GM08714 (cell line): ENCODE measurements at regions not wholly inside any gene's neighbourhood (a gene's known extent, or its start where the extent isn't known, plus 50 kb on each side); places are given as distances from the start of the nearest gene placed in this dataset.

ENCODE experiments used
- H3K4me3 ChIP-seq: fragments of 200-500 bp; sonication (Bioruptor generic); 2 replicates; pipeline ENCODE4 v1.5.1; 2014; ENCODE audit warnings: mild to moderate bottlenecking, low read length, inconsistent platforms
- ZNF274 ChIP-seq: IDR thresholded peaks from 2 replicates; pipeline ENCODE4 v1.6.1; 2012; ENCODE audit warnings: mild to moderate bottlenecking, low read depth, low read length

- no peak for TF ChIP-seq ZNF274
These were observed 60.8 kb upstream of the UMPS start for GRCh38 chr3:124669470-124669869.

GRCh38 chr3:124671106-124671505, 59.1 kb upstream of the UMPS start:
- no peak for TF ChIP-seq ZNF274

More at GRCh38 chr3:124669470-124669869, 60.8 kb upstream of the UMPS start:
- H3K4me3 ChIP-seq: no peak overlapping the region

GRCh38 chr3:124674336-124674735, 55.9 kb upstream of the UMPS start:
- H3K4me3 ChIP-seq: no peak overlapping the region
- no peak for TF ChIP-seq ZNF274

More at GRCh38 chr3:124671106-124671505, 59.1 kb upstream of the UMPS start:
- no peak overlapping the region for H3K4me3 ChIP-seq

- no peak for TF ChIP-seq ZNF274
- no peak overlapping the region for H3K4me3 ChIP-seq
These were observed 54.0 kb upstream of the UMPS start for GRCh38 chr3:124676236-124676635.

- no peak overlapping the region for H3K4me3 ChIP-seq
- TF ChIP-seq ZNF274: no peak
These were observed 51.1 kb upstream of the UMPS start for GRCh38 chr3:124679048-124679638.
